Muscle of leg (tissue), 3 donors: ENCODE measurements at regions not wholly inside any gene's neighbourhood (a gene's known extent, or its start where the extent isn't known, plus 50 kb on each side); places are given as distances from the start of the nearest gene placed in this dataset.

ENCODE experiments used
- DNase-seq: peaks from one replicate; pipeline ENCODE4 v3.0.0; 2013
- H3K27ac ChIP-seq: one replicate; pipeline ENCODE4 v1.5.1; 2013; ENCODE audit warnings: mild to moderate bottlenecking, low read length, control low read depth
- H3K27me3 ChIP-seq: one replicate; pipeline ENCODE4 v1.6.1; 2013; ENCODE audit warnings: low read length; ENCODE audit not compliant: control insufficient read depth, insufficient read depth
- H3K36me3 ChIP-seq: one replicate; pipeline ENCODE4 v1.6.1; 2013; ENCODE audit warnings: low read length; ENCODE audit not compliant: control insufficient read depth, insufficient read depth
- H3K4me1 ChIP-seq: one replicate; pipeline ENCODE4 v1.6.1; 2013; ENCODE audit warnings: low read length; ENCODE audit not compliant: control insufficient read depth, insufficient read depth
- H3K4me3 ChIP-seq: one replicate; pipeline ENCODE4 v1.5.1; 2013; ENCODE audit warnings: low read length, control low read depth
- H3K9me3 ChIP-seq: replicated peaks from 2 replicates; pipeline ENCODE4 v1.6.1; 2013; ENCODE audit warnings: low read depth, low read length; ENCODE audit not compliant: control insufficient read depth
- WGBS: methylation state at CpG from one replicate; pipeline ENCODE4 v1.1.5; 2013; ENCODE audit warnings: missing lambda C conversion rate; ENCODE audit not compliant: insufficient coverage; 5-methylcytosine and 5-hydroxymethylcytosine counted together

DNA sequence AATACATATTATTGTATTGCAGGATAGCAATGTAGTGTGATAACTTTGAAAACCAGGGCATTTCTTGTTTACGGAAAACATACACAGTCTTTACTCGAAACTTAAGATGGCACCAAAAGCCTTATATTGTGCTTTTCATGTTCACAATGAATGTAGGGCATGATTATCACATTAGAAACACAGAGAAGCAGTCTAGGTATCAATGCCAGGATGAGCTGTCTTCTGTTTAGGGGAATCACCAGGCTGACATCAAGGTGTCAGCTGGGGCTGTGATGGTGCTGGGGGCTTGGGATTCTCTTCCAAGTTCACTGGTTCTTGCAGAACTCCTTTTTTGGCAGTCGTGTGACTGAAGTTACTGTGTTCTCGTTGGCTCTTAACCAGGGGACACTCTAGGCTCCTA lies 1067.3 kb downstream of the FLRT2 start:
- H3K4me3 ChIP-seq: no peak overlapping the region
- H3K4me1 ChIP-seq: no peaks in the 10 kb centered on the region
- no peaks in the 10 kb centered on the region for H3K9me3 ChIP-seq
- H3K27ac ChIP-seq: no peak overlapping the region
- no CpG with 5 or more reads among the region's 4 CpGs for WGBS
- H3K27me3 ChIP-seq: no peaks in the 10 kb centered on the region
- no peaks in the 10 kb centered on the region for H3K36me3 ChIP-seq
- no peak for DNase-seq

DNA sequence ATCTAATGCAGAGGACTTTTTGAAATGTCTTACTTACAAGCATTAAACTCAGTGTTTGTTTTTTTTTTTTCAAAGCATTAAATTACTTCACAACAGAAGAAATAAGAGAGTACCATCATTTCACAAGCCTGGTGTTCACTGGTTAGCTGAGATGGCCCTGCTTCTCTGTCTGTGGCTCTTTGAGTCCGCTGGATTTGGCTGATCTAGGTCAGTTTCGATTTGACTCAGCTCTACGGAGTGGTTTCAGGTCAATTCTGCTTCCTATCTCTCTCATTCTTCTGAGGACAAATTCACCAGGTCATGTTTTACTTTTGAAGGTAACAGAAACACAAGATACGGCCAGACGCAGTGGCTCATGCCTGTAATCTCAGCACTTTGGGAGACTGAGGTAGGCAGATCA lies 1066.1 kb downstream of the FLRT2 start:
- 89% methylated on average over 4 of the region's 5 CpGs for WGBS
- no peak overlapping the region for H3K4me3 ChIP-seq

DNA sequence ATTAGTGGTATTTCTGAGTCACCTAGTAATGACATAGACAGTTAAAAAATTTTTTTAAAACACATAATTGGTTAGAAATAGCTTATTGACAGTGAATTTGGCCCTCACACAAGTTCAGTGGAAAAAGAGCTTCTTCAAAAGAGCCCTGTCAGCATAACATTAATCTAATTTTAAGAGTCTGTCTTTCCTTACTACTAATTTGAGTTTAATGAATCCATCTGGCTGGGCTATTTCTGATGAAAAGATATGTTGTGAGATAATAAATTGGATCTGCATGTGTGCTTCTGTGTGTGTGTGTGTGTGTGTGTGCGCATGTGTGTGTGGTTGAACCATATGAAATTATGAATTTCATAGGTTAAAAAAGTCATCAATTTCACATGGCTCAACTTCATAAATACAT lies 1045.2 kb downstream of the FLRT2 start:
- no peaks in the 10 kb centered on the region for H3K27me3 ChIP-seq
- no peak overlapping the region for H3K4me3 ChIP-seq
- H3K4me1 ChIP-seq: no peaks in the 10 kb centered on the region
- no peak overlapping the region for H3K27ac ChIP-seq
- WGBS: no CpG with 5 or more reads among the region's 1 CpG
- peaks cover 5% of the 10 kb centered on the region for H3K9me3 ChIP-seq
- no peaks in the 10 kb centered on the region for H3K36me3 ChIP-seq
- DNase-seq: peak; percentile 10

More for the DNA sequence above, 1066.1 kb downstream of the FLRT2 start:
- no peaks in the 10 kb centered on the region for H3K36me3 ChIP-seq
- DNase-seq: no peak
- H3K9me3 ChIP-seq: no peaks in the 10 kb centered on the region
- no peaks in the 10 kb centered on the region for H3K27me3 ChIP-seq
- no peak overlapping the region for H3K27ac ChIP-seq
- H3K4me1 ChIP-seq: no peaks in the 10 kb centered on the region

- no peak for DNase-seq
- no peaks in the 10 kb centered on the region for H3K4me1 ChIP-seq
- H3K9me3 ChIP-seq: peaks cover 7% of the 10 kb centered on the region
- no peak overlapping the region for H3K27ac ChIP-seq
- H3K27me3 ChIP-seq: no peaks in the 10 kb centered on the region
- WGBS: no CpG with 5 or more reads among the region's 1 CpG
- H3K4me3 ChIP-seq: no peak overlapping the region
- no peaks in the 10 kb centered on the region for H3K36me3 ChIP-seq
Measured at GRCh38 chr14:86574778-86575129, 1044.8 kb downstream of the FLRT2 start.

DNA sequence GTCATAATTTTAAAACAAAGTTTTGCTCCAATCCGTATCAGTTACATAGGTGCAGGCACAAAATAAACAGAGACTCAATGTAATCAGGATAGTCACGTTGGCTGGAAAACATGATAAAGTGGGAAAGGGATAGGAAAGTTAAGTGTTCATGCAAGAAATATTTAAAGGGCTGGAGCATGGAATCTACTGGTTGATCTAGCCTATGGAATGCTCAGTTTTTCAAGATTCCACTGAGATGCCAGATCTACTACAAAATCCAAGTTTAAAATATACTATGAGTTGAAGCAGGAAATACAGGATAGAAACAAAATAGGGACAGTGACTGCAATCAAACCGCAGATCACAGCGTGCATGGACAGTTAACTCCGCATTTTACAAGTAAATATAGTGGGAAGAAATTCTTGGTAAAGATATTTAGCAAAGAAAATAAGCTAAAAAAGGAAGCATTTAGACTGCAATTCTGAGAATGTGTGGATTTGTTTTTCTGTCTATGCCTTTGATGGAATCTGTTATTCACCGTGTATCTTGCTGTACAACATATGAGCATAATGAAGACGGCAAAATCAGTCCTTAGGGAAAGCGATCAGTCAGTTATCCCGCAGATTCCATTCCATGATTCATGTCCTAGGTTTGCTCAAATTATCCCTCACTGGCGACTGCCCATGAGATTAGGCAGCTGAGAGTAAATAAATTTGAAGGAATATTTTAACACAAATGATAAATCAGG lies 1044.3 kb downstream of the FLRT2 start:
- Histone ChIP-seq H3K4me3 (no peak overlapping the region), H3K36me3 (no peaks in the 10 kb centered on the region), H3K4me1 (no peaks in the 10 kb centered on the region), H3K27me3 (no peaks in the 10 kb centered on the region), H3K9me3 (peaks cover 7% of the 10 kb centered on the region), H3K27ac (no peak overlapping the region)
- DNase-seq: no peak
- 58% methylated on average over 2 of the region's 10 CpGs for WGBS

DNA sequence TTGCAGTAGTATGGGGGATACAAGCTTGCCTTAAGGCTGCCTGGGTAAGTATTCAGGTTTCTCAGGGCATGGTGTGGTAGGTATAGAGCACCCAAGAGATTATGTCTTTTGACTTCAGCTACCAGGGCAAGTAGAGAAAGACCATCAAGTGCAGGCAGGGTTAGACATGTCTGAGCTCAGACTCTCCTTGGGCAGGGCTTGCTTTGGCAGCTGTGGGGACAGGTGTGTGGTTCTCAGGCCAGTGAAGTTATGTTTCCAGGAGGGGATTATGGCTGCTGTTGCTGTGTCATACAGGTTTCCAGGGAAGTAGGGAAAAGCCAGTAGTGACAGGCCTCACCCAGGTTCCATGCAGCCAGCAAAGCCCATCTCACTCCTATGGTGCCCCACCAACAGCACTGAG lies 1040.4 kb downstream of the FLRT2 start:
- DNase-seq: no peak
- Histone ChIP-seq H3K27me3 (no peaks in the 10 kb centered on the region), H3K9me3 (peaks cover 7% of the 10 kb centered on the region), H3K4me3 (no peak overlapping the region), H3K36me3 (no peaks in the 10 kb centered on the region), H3K4me1 (no peaks in the 10 kb centered on the region), H3K27ac (no peak overlapping the region)

DNA sequence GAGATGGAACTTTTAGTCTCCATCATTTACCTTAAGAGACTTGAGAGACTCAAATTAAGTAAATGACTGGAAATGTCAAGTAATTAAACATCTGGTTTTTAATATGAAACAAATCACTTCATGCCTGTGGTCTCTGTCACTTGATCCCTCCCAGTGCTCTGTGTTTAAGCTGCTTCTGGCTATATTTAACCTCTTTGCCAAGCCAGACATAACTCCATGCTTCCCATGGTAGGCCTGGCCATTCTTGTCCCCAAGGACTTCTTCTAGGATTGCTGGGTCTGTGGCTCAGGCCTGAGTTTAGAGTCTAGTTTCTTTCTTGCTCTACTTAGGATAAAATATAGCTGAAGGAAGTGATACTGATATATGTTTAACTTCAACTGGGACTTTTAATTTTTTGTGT lies 1013.6 kb downstream of the FLRT2 start:
- Histone ChIP-seq H3K27ac (no peak overlapping the region), H3K4me3 (no peak overlapping the region), H3K9me3 (no peaks in the 10 kb centered on the region), H3K27me3 (no peaks in the 10 kb centered on the region), H3K36me3 (no peaks in the 10 kb centered on the region), H3K4me1 (peaks cover 2% of the 10 kb centered on the region)
- peak; percentile 13 for DNase-seq

DNA sequence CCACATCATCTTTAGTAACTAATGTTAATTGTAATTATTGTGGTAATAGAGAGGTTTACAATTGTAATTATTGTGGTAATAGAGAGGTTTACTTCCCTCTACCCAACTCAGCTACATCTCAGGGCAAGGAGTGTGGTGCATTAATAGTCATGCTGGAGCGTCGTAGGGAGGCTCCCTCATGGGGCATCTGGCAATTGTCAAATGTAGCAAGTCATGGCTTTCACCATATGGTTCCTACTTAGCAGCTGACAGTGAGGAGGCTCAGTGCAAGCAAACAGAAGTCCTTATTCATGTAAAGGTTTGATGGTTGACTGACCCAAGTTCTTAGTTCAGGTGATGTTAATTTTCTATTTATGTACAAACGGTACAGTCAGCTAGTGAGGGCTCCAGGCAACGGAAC lies 1012.0 kb downstream of the FLRT2 start:
- Histone ChIP-seq H3K9me3 (no peaks in the 10 kb centered on the region), H3K27me3 (no peaks in the 10 kb centered on the region), H3K4me1 (peaks cover 2% of the 10 kb centered on the region), H3K36me3 (no peaks in the 10 kb centered on the region), H3K27ac (no peak overlapping the region), H3K4me3 (no peak overlapping the region)
- DNase-seq: no peak
- WGBS: no CpG with 5 or more reads among the region's 4 CpGs

DNA sequence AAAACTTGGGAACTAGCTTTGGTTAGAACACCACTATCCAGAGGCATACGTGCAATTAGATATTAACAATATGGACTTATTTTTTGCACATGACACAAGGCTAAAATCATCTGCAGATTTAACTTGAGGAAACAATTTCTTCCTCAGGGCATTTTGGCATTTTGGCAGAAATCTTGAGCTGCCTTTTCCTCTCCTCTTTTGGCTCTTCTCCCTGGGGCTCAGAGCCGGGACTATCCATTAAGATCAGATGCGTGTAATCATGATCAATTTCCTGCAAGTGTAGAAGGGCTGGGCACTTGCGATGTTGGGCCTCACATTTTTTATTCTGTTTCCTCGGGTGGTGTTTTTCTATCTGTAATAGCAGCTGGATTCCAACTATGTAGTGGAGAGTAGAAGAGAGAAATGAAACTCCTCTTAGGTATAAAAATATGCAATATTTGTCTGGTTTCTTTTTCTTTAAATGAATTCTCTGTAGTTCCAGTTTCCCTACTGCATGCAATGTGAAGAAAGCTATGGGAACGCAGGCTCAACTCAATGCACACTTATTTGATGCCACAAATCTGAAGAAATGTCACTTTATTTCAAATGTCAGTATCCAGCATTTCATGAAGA lies 1010.8 kb downstream of the FLRT2 start:
- no peaks in the 10 kb centered on the region for H3K36me3 ChIP-seq
- H3K4me3 ChIP-seq: no peak overlapping the region
- no peak overlapping the region for H3K27ac ChIP-seq
- 60% methylated on average over 1 of the region's 6 CpGs for WGBS
- DNase-seq: peak; percentile 20
- peaks cover 2% of the 10 kb centered on the region for H3K4me1 ChIP-seq
- no peaks in the 10 kb centered on the region for H3K27me3 ChIP-seq
- H3K9me3 ChIP-seq: no peaks in the 10 kb centered on the region

DNA sequence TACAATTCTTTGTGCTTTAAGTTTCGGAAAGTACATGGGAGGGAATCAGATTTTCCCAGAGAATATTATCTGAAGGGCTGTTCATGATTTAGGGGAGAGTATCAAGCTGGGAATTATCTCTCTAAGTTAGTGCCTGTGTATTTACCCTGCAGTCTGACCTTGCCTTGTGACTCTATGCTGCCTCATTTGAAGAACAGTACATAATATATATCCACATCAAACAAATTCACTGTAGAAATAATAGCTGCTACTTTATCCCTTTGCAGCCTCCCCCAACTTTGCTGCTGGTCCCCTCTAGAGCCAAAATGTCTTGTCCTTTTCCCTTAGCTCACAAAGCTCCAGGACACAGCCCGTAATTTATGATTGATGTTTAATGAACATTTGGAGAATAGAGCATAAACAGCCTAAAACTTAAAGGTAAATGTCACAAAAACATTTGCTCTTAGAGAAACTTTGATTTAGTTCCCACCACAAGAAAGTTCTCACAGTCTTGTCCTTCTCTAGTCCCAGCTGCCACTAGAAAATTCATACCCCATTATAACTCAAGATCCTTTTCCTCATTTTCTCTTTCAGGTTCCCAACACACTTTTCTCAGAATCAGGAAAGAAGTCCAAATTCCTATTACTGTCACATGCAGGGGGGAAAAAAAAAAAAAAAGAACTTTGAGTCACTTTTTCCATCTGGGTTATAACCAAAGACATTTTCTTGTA lies 1009.6 kb downstream of the FLRT2 start:
- peak; percentile 25 for DNase-seq
- Histone ChIP-seq H3K27ac (no peak overlapping the region), H3K4me3 (no peak overlapping the region), H3K4me1 (peaks cover 2% of the 10 kb centered on the region), H3K9me3 (no peaks in the 10 kb centered on the region), H3K27me3 (no peaks in the 10 kb centered on the region), H3K36me3 (no peaks in the 10 kb centered on the region)
- WGBS: no CpG with 5 or more reads among the region's 2 CpGs
